Kidney capillary endothelial cell (primary cell): ENCODE measurements at regions not wholly inside any gene's neighbourhood (a gene's known extent, or its start where the extent isn't known, plus 50 kb on each side); places are given as distances from the start of the nearest gene placed in this dataset.

ENCODE experiments used
- DNase-seq: peaks from one replicate; pipeline ENCODE4 v3.0.0-alpha.2; 2018; ENCODE audit warnings: low spot score

DNA sequence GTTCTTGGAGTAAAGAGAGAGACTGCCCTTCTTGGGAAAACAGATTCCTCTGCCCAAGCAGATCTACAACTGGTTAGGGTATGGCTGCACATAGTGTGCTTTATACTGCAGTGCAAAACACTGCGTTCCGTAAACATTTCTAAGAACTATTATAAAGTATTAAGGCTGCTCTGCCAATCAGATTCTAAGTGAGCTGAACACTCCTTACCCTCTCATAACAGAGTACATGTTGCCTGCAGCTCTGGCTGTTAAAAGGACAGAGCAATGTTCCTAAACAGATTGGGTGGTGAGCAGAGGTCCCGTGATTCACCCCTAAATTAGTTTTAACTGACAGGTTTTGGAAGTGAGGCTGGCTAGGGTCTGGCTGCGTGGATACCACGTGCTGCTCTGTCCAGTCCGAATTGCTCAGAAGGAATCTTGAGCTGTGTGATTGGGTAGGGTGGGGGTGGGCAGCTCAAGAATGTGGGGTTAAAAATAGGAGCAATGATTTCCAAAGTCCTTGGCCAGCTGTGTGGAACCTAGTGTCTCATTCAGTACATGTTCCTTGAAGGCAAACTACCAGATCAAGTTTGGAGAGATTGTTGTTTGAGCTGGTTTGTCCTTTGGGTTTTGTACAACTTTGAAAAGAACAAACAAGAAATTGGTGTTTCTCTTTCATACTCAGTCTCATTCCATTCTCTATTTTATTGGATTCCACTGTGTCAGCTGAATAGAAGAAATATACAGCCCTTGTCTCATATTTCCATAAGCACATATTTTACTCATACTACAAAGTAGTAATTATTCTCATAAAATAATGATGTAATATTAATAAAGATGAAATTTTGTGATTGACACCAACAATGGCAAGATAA, 497.6 kb upstream of the CD180 start:
- no peak for DNase-seq

GRCh38 chr5:67686746-67687145, 490.1 kb upstream of the CD180 start:
- no peak for DNase-seq

DNA sequence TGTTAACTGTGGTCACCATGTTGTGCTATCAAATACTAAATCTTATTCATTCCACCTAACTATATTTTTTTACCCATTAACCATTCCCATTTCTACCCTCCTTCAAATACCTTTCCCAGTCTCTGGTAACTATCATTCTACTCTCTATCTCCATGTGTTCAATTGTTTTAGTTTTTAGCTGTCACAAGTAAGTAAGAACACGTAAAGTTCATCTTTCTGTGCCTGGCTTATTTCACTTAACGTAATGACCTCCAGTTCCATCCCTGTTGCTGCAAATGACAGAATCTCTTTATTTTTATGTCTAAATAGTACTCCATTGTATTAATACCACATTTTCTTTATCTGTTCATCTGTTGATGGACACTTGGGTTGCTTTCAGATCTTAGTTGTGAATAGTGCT, 485.1 kb upstream of the CD180 start:
- no peak for DNase-seq

- no peak for DNase-seq
These were observed 483.5 kb upstream of the CD180 start for GRCh38 chr5:67680099-67680498.

DNA sequence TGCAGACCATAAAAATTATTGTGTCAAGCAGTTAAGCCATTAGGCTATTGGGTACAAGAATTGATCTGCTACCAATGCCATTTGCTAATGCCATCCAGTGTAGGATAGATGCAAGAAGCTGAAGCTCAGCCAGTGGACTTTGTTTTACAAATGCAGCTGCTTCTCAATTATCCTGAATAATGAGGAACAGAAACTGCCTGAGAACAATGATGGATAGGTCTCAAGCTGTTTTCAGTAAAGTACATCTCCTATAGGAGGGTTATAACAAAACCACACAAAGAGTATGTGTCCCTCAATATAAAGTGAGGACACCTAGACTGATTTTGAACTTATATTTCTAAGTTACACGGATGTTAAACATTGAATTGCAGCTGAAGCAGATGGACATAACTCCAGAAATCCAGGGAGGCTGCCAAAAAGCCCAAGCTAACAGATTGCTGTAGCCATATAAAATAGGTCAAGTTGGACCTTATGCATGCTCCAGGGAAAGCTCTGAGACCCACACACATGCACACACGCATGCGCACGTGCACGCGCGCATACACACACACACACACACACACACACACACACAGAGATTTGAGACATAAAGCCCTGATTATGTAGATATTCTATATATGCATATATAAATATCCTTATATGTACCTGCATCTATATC, 482.7 kb upstream of the CD180 start:
- no peak for DNase-seq

DNA sequence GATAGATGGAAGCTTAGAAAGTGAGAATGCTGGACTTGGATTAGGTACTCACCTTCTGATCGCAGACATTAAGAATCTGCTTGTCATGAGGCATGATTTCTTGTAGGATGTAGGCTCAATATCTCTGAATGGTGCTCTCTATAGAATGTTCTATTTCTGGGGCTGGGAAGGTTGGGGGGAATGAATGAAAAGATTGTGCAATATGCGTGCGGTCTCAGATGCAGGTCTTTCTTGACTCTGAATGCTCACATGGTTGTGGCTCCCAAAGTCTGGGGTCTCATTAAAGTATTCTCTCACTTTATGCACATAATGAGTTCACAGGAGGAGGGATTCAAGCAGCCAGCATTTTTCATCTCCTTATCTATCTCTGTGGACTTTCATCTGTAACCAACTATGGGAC, 482.0 kb upstream of the CD180 start:
- DNase-seq: no peak

- DNase-seq: no peak
These were observed 480.9 kb upstream of the CD180 start for GRCh38 chr5:67677422-67677970.

DNA sequence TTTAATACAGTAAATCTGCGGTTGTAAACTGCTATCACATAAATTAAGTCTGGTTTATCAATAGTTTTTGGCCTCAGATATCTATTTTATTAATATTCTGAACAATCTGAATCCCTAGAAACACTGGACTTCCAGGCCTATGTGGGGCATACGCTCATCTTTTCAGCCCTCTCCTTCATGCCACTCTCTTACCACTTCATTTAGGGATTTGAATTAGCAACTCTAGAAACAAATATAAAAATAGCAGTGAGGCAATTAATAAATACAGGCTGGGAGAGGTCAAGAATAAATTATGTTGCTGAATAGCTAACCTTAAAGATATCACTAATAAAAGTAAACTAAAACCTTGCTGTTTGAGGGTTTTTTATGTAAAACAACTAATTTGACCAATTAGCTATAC, 480.3 kb upstream of the CD180 start:
- DNase-seq: no peak

- DNase-seq: no peak
These were observed 477.6 kb upstream of the CD180 start for GRCh38 chr5:67674159-67674655.

- no peak for DNase-seq
These were observed 477.0 kb upstream of the CD180 start for GRCh38 chr5:67673618-67674017.

DNA sequence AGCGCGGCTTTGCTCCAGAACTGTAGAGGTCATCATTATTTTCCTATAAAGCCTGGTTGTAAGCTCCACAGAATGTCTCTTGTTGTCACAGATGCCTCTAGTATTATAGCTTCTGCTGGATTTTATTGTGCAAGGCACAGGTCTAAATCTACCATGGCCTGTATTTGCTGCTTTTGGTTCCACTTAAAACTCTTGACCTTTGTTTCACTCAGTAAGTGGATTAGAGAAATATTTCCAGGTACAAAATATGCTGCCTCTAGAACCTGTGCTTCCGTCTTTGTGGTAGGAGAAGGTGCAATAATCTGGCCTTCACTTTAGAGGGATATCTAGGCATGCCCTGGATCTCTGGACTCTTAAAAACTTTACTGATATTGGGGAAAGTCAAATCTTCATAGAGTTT, 476.6 kb upstream of the CD180 start:
- DNase-seq: no peak

GRCh38 chr5:67672636-67673035, 476.0 kb upstream of the CD180 start:
- DNase-seq: peak; percentile 7

GRCh38 chr5:67669916-67670315, 473.3 kb upstream of the CD180 start:
- DNase-seq: no peak

- DNase-seq: no peak
These were observed 463.6 kb upstream of the CD180 start for GRCh38 chr5:67660149-67660548.

DNA sequence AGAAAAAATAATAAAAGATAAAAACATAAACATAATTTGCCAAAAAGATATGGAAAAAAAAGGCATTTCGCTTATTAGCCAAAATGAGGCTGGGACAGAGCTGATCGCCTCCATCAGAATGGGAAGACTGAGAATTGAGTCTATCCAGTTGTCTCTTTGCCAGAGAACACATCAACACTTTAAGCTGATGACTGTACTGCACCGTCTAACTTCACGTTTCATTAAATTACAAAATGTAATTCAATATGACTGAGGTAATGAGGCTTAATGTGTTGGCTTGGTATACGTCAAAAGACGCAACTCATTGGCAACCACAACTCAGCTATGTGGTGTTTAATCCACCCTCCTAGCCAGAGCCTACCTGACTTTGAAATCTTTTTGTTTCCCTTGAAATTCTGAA, 462.7 kb upstream of the CD180 start:
- DNase-seq: no peak

GRCh38 chr5:67657055-67657454, 460.5 kb upstream of the CD180 start:
- DNase-seq: no peak

DNA sequence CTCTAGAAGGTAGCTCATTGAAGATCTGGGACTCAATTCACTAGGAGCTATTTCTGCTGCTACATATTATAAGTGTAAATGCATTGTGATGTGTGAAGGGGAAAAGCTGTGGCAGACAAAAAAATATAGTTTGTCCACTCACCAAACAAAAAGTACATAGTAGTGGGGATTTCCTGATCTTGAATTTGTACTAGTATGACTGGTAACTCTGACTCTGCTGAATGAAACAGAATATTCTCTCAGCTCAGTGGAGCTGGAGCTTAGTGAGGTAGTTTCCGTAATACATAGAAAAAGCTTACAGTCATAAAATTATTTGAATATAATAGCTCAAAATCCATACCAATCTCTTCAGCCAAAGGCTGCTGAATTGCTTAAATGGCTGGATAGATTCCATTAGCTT, 455.6 kb upstream of the CD180 start:
- no peak for DNase-seq

GRCh38 chr5:67651180-67651579, 454.6 kb upstream of the CD180 start:
- no peak for DNase-seq

- DNase-seq: no peak
These were observed 451.6 kb upstream of the CD180 start for GRCh38 chr5:67648201-67648671.

DNA sequence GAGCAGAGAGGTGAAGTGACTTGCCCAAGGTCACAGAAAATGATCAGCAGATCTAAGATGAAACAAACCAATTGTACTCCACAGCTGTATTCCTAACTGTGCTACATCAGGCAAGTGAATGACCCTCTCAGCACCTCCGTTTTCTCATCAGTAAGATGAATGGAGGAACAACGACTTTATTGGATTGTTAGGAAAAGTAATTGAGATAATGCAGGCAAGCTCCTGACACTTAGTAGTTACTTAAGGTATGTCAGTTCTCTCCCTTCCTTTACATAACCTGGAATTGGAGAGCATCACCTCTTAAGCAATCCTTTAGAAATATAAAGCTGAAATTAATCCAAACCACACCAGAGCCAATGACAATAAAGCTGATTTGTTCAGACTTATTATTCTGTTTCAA, 451.2 kb upstream of the CD180 start:
- no peak for DNase-seq

GRCh38 chr5:67644221-67644920, 447.8 kb upstream of the CD180 start:
- DNase-seq: no peak

- no peak for DNase-seq
These were observed 446.9 kb upstream of the CD180 start for GRCh38 chr5:67643536-67643935.
